HepG2 (cell line): ENCODE measurements at regions not wholly inside any gene's neighbourhood (a gene's known extent, or its start where the extent isn't known, plus 50 kb on each side); places are given as distances from the start of the nearest gene placed in this dataset.

Experiments
- ATAC-seq: fragments of 200-7000 bp; cut with Tn5 transposase; 3 replicates; pipeline ENCODE4 v1.9.1; 2020; ENCODE audit warnings: mild to moderate bottlenecking, moderate library complexity
- BruUV-seq: library from RNA; stranded (reverse); fragments of 400-500 nt; replicated peaks from 2 replicates; lab custom pipeline; 2021; lab: Mats Ljungman, UMichigan
- CTCF ChIA-PET: fragments of 300-600 bp; formaldehyde crosslinking; extraction: SDS; loops from one replicate; lab custom pipeline; 2021; ENCODE audit warnings: low total read pairs, inconsistent platforms, low intra/inter-chr PET ratio; lab: Yijun Ruan, JAX
- POLR2A ChIA-PET: fragments of 350-600 bp; sonication (Branson Sonifier 250); formaldehyde crosslinking; loops from one replicate; lab custom pipeline; 2020; ENCODE audit warnings: antibody characterized with exemption, inconsistent platforms; lab: Yijun Ruan, JAX
- DNase-seq: peaks from one replicate; pipeline ENCODE4 v3.0.0-alpha.2; 2015; ENCODE audit warnings: low spot score
- FAIRE-seq: peaks from 3 replicates; lab custom pipeline; 2011; peaks lifted over from hg19 to GRCh38; lab: Jason Lieb, UNC
- H2AFZ ChIP-seq: one replicate; pipeline ENCODE4 v1.6.1; 2011; ENCODE audit warnings: low read length, inconsistent platforms
- H3K27ac ChIP-seq: fragments of 300-600 bp; 3 replicates; pipeline ENCODE4 v1.8.0; 2011; ENCODE audit warnings: mixed run types, mild to moderate bottlenecking, mixed read lengths, low read length, inconsistent platforms; ENCODE audit not compliant: insufficient read depth; ENCODE audit errors: extremely low read length
- H3K27me3 ChIP-seq, 2 experiments: fragments of 200-600 bp in 1 of 2; 2 replicates in 1 of 2; 3 replicates in 1 of 2; pipeline versions ENCODE4 v1.6.0 to v1.8.0; 2011; ENCODE audit warnings: low read length in 2 of 2, mild to moderate bottlenecking in 2 of 2, moderate library complexity in 2 of 2, inconsistent platforms in 1 of 2; ENCODE audit not compliant: insufficient read depth in 2 of 2, control insufficient read depth in 1 of 2
- H3K36me3 ChIP-seq, 2 experiments: fragments of 200-600 bp in 1 of 2; replicated peaks in 1 of 2; 2 replicates in 1 of 2; 3 replicates in 1 of 2; pipeline versions ENCODE4 v1.5.1 to v1.8.0; 2011; ENCODE audit warnings: low read length in 2 of 2, inconsistent platforms in 1 of 2; ENCODE audit not compliant: insufficient read depth in 2 of 2, control insufficient read depth in 1 of 2
- H3K4me1 ChIP-seq: 2 replicates; pipeline ENCODE4 v1.5.1; 2012; ENCODE audit warnings: low read length, inconsistent platforms; ENCODE audit not compliant: insufficient read depth
- H3K4me2 ChIP-seq: 2 replicates; pipeline ENCODE4 v1.6.0; 2011; ENCODE audit warnings: low read depth, low read length, inconsistent platforms
- H3K4me3 ChIP-seq, 3 experiments: fragments of 200-600 bp in 1 of 3; sonication (generic), shearing (Covaris generic) in 1 of 3; replicated peaks in 1 of 3; 2 replicates each; pipeline ENCODE4 v1.5.1; 2011 to 2016; ENCODE audit warnings: low read length in 3 of 3, inconsistent platforms in 2 of 3, low read depth in 2 of 3, mild to moderate bottlenecking in 2 of 3, control low read depth in 1 of 3, mixed read lengths in 1 of 3; ENCODE audit not compliant: insufficient read depth in 1 of 3
- H3K79me2 ChIP-seq: one replicate; pipeline ENCODE4 v1.6.1; 2011; ENCODE audit warnings: low read length, inconsistent platforms; ENCODE audit not compliant: insufficient read depth
- H3K9ac ChIP-seq: 2 replicates; pipeline ENCODE4 v1.6.0; 2011; ENCODE audit warnings: mild to moderate bottlenecking, low read depth, low read length, inconsistent platforms; ENCODE audit not compliant: insufficient read depth
- H3K9me3 ChIP-seq: 2 replicates; pipeline ENCODE4 v1.5.1; 2012; ENCODE audit warnings: mild to moderate bottlenecking, low read length
- H4K20me1 ChIP-seq: 2 replicates; pipeline ENCODE4 v1.6.0; 2011; ENCODE audit warnings: inconsistent platforms, mild to moderate bottlenecking, low read length, moderate library complexity; ENCODE audit not compliant: insufficient read depth
- AGO2 ChIP-seq: fragments of 200-400 bp; formaldehyde crosslinking; optimal IDR thresholded peaks from 2 replicates; pipeline ENCODE3; 2017; ENCODE audit warnings: mild to moderate bottlenecking, low read depth, low read length, moderate library complexity
- BRCA1 ChIP-seq: sonication (generic); formaldehyde crosslinking; IDR thresholded peaks from 2 replicates; pipeline ENCODE4 v1.4.0; 2020; ENCODE audit warnings: missing genetic modification reagents
- HNRNPL ChIP-seq: fragments of 200-400 bp; formaldehyde crosslinking; IDR thresholded peaks from 2 replicates; pipeline ENCODE4 v1.6.1; 2017; ENCODE audit warnings: mild to moderate bottlenecking, low read depth, low read length
- MAF1 ChIP-seq: sonication (generic); formaldehyde crosslinking; IDR thresholded peaks from 2 replicates; pipeline ENCODE4 v1.5.0; 2020; ENCODE audit warnings: missing genetic modification reagents, borderline replicate concordance
- NFKB2 ChIP-seq: sonication (generic); formaldehyde crosslinking; IDR thresholded peaks from 2 replicates; pipeline ENCODE4 v1.4.0; 2020; ENCODE audit warnings: missing genetic modification reagents, borderline replicate concordance
- NR2F1 ChIP-seq, 2 experiments: fragments of 450-650 bp in 1 of 2; formaldehyde crosslinking in 1 of 2; IDR thresholded peaks; 2 replicates each; pipeline versions ENCODE4 v1.5.0 to v1.6.1; 2016 to 2020; ENCODE audit warnings: mild to moderate bottlenecking in 1 of 2, missing compliant biosample characterization in 1 of 2, missing genetic modification reagents in 1 of 2, moderate library complexity in 1 of 2
- PBX2 ChIP-seq: IDR thresholded peaks from 2 replicates; pipeline ENCODE4 v1.6.1; 2016; ENCODE audit warnings: control low read depth
- PRPF4 ChIP-seq: fragments of 200-400 bp; formaldehyde crosslinking; IDR thresholded peaks from 2 replicates; pipeline ENCODE4 v1.6.1; 2016; ENCODE audit warnings: low read length, low read depth; ENCODE audit not compliant: poor library complexity, severe bottlenecking
- ZBTB33 ChIP-seq: sonication (generic); formaldehyde crosslinking; IDR thresholded peaks from 2 replicates; pipeline ENCODE4 v1.4.0; 2020; ENCODE audit warnings: missing genetic modification reagents
- ZNF34 ChIP-seq: sonication (generic); formaldehyde crosslinking; IDR thresholded peaks from 2 replicates; pipeline ENCODE4 v1.4.0; 2020; ENCODE audit warnings: mild to moderate bottlenecking, missing genetic modification reagents, borderline replicate concordance
- ZNF644 ChIP-seq: IDR thresholded peaks from 2 replicates; pipeline ENCODE4 v1.6.1; 2016; ENCODE audit warnings: low read depth
- ZNF784 ChIP-seq: sonication (generic); formaldehyde crosslinking; IDR thresholded peaks from 2 replicates; pipeline ENCODE4 v1.5.1; 2020; ENCODE audit warnings: missing genetic modification reagents, mild to moderate bottlenecking, borderline replicate concordance
- in situ Hi-C: cut with HindIII; loops from 2 replicates; pipeline ENCODE4 v1.10.0; 2017; ENCODE audit warnings: low pct_unique_long_range_greater_than_20kb; ENCODE audit not compliant: extremely low pct_ligation_motif_present
- intact Hi-C: fragments of 100-400 bp; cut with micrococcal nuclease; formaldehyde crosslinking; loops from one replicate; pipeline ENCODE4 v1.10.0; 2022; ENCODE audit not compliant: unreplicated experiment
- TF ChIP-seq, protein P1 (sequence below): sonication (generic); formaldehyde crosslinking; IDR thresholded peaks from 2 replicates; pipeline ENCODE4 v1.5.0; 2020; ENCODE audit warnings: mild to moderate bottlenecking, missing genetic modification reagents, moderate library complexity

- ChIA-PET CTCF (no interaction called here), POLR2A (no interaction called here)
- Histone ChIP-seq H3K27me3 (no peaks in the 10 kb centered on the region), H3K36me3 (no peaks in the 10 kb centered on the region), H2AFZ (no peak overlapping the region), H3K9ac (no peak overlapping the region), H4K20me1 (no peaks in the 10 kb centered on the region), H3K79me2 (no peaks in the 10 kb centered on the region), H3K27ac (no peak overlapping the region), H3K9me3 (no peaks in the 10 kb centered on the region), H3K4me3 (no peak overlapping the region), H3K4me2 (no peak overlapping the region), H3K4me1 (no peaks in the 10 kb centered on the region)
- no peak for FAIRE-seq
- in situ Hi-C loops, result no loop called here
- no peak for DNase-seq
- intact Hi-C loops, result no loop called here
- TF ChIP-seq NR2F1 (CRISPR knock-in tag; IDR thresholded peaks at IDR 0.05), result no peak
- TF ChIP-seq PRPF4, result no peak
- TF ChIP-seq BRCA1, result no peak
- TF ChIP-seq NFKB2, result no peak
- TF ChIP-seq, protein P1, sequence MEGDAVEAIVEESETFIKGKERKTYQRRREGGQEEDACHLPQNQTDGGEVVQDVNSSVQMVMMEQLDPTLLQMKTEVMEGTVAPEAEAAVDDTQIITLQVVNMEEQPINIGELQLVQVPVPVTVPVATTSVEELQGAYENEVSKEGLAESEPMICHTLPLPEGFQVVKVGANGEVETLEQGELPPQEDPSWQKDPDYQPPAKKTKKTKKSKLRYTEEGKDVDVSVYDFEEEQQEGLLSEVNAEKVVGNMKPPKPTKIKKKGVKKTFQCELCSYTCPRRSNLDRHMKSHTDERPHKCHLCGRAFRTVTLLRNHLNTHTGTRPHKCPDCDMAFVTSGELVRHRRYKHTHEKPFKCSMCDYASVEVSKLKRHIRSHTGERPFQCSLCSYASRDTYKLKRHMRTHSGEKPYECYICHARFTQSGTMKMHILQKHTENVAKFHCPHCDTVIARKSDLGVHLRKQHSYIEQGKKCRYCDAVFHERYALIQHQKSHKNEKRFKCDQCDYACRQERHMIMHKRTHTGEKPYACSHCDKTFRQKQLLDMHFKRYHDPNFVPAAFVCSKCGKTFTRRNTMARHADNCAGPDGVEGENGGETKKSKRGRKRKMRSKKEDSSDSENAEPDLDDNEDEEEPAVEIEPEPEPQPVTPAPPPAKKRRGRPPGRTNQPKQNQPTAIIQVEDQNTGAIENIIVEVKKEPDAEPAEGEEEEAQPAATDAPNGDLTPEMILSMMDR (CRISPR knock-in tag), result no peak
- no peak for TF ChIP-seq AGO2
- TF ChIP-seq ZNF644 (CRISPR knock-in tag), result no peak
- no peak for TF ChIP-seq MAF1 (CRISPR knock-in tag)
- no peak for TF ChIP-seq HNRNPL
- no peak for TF ChIP-seq ZNF784 (CRISPR knock-in tag)
- TF ChIP-seq ZBTB33 (CRISPR knock-in tag), result no peak
- no peak for TF ChIP-seq ZNF34 (CRISPR knock-in tag)
- TF ChIP-seq PBX2, result no peak
- no TSS peak for BruUV-seq
- ATAC-seq, result no peak
Measured at GRCh38 chr3:118473343-118473742, 561.3 kb downstream of the IGSF11 start.
